A549 (cell line): ENCODE measurements at regions not wholly inside any gene's neighbourhood (a gene's known extent, or its start where the extent isn't known, plus 50 kb on each side); places are given as distances from the start of the nearest gene placed in this dataset.
A peak's percentile ranks its signal among the peaks of the same experiment; 100 is the strongest.

Experiments
- ATAC-seq, 2 experiments: fragments of 200-7000 bp in 1 of 2; fragments of >200 bp in 1 of 2; cut with Nextera tagmentation in 1 of 2; cut with Tn5 transposase in 1 of 2; 3 replicates each; pipeline versions ENCODE4 v1.8.0 to v1.9.1; 2018 to 2020; ENCODE audit warnings: mild to moderate bottlenecking in 1 of 2, moderate library complexity in 1 of 2
- CTCF ChIA-PET: fragments of 300-600 bp; sonication (Branson Sonifier 250); formaldehyde crosslinking; extraction: SDS; loops from one replicate; lab custom pipeline; 2021; ENCODE audit warnings: antibody characterized with exemption, inconsistent platforms; lab: Yijun Ruan, JAX
- POLR2A ChIA-PET: fragments of 350-600 bp; formaldehyde crosslinking; extraction: SDS; loops from one replicate; lab custom pipeline; 2021; ENCODE audit warnings: antibody characterized with exemption, inconsistent platforms; lab: Yijun Ruan, JAX
- DNase-seq, 2 experiments: peaks; one replicate each; pipeline versions ENCODE4 v3.0.0 to v3.0.0-alpha.2; 2011 to 2016; ENCODE audit warnings: low read depth in 1 of 2, low spot score in 1 of 2
- FAIRE-seq: peaks from 2 replicates; lab custom pipeline; 2011; peaks lifted over from hg19 to GRCh38; lab: Jason Lieb, UNC
- H3K27ac ChIP-seq, 2 experiments: fragments of >200 bp; sonication (Bioruptor Twin); formaldehyde crosslinking; 3 replicates each; pipeline ENCODE4 v1.5.1; 2016 to 2017
- H3K4me1 ChIP-seq: fragments of >200 bp; sonication (Bioruptor Twin); formaldehyde crosslinking; 3 replicates; pipeline ENCODE4 v1.6.1; 2016
- H3K4me2 ChIP-seq: fragments of >200 bp; sonication (Bioruptor Twin); formaldehyde crosslinking; 3 replicates; pipeline ENCODE4 v1.6.1; 2016
- H3K4me3 ChIP-seq: fragments of >200 bp; sonication (Bioruptor Twin); formaldehyde crosslinking; 3 replicates; pipeline ENCODE4 v1.5.1; 2016
- H3K9me3 ChIP-seq: fragments of >200 bp; sonication (Bioruptor Twin); formaldehyde crosslinking; 3 replicates; pipeline ENCODE4 v1.6.1; 2016
- BHLHE40 ChIP-seq: IDR thresholded peaks from 2 replicates; pipeline ENCODE4 v1.6.1; 2012; ENCODE audit warnings: low read depth, low read length, inconsistent platforms
- CEBPB ChIP-seq, 2 experiments: fragments of >200 bp in 1 of 2; sonication (Bioruptor Twin) in 1 of 2; formaldehyde crosslinking in 1 of 2; IDR thresholded peaks; 2 replicates each; pipeline ENCODE4 v1.6.1; 2012 to 2016
- CHD4 ChIP-seq: fragments of 200-600 bp; sonication (generic); IDR thresholded peaks from 2 replicates; pipeline ENCODE4 v1.6.1; 2016; ENCODE audit warnings: antibody characterized with exemption, mild to moderate bottlenecking, borderline replicate concordance
- E2F6 ChIP-seq: IDR thresholded peaks from 2 replicates; pipeline ENCODE4 v1.6.1; 2012; ENCODE audit warnings: low read depth, borderline replicate concordance
- EHF ChIP-seq: fragments of 250-450 bp; sonication (Bioruptor Pico); IDR thresholded peaks from 2 replicates; pipeline ENCODE4 v1.5.0; 2020; ENCODE audit warnings: mild to moderate bottlenecking
- EHMT2 ChIP-seq: fragments of 200-600 bp; sonication (generic); IDR thresholded peaks from 2 replicates; pipeline ENCODE4 v1.6.1; 2016; ENCODE audit warnings: antibody characterized with exemption, low read depth, mild to moderate bottlenecking, moderate library complexity
- ELK1 ChIP-seq: fragments of 150-350 bp; IDR thresholded peaks from 2 replicates; pipeline ENCODE4 v1.6.1; 2014; ENCODE audit warnings: low read depth, mild to moderate bottlenecking, low read length
- FOXS1 ChIP-seq: fragments of 250-450 bp; sonication (Bioruptor Pico); IDR thresholded peaks from 2 replicates; pipeline ENCODE4 v1.5.0; 2020; ENCODE audit warnings: mild to moderate bottlenecking, moderate library complexity
- GATA3 ChIP-seq: IDR thresholded peaks from 2 replicates; pipeline ENCODE4 v1.6.1; 2012; ENCODE audit warnings: borderline replicate concordance
- HDAC2 ChIP-seq: fragments of 200-600 bp; sonication (generic); IDR thresholded peaks from 2 replicates; pipeline ENCODE4 v1.6.1; 2016
- HMGXB4 ChIP-seq: fragments of 250-450 bp; sonication (Bioruptor Pico); IDR thresholded peaks from 2 replicates; pipeline ENCODE4 v1.5.0; 2021; ENCODE audit warnings: mild to moderate bottlenecking, moderate library complexity, borderline replicate concordance
- HOXB13 ChIP-seq: fragments of 250-450 bp; sonication (Bioruptor Pico); IDR thresholded peaks from 2 replicates; pipeline ENCODE4 v1.5.0; 2020; ENCODE audit warnings: low read depth, mild to moderate bottlenecking, moderate library complexity
- KDM5A ChIP-seq: fragments of 200-600 bp; sonication (generic); IDR thresholded peaks from 2 replicates; pipeline ENCODE4 v1.6.1; 2016; ENCODE audit warnings: antibody characterized with exemption, mild to moderate bottlenecking
- MYC ChIP-seq: IDR thresholded peaks from 2 replicates; pipeline ENCODE4 v1.6.1; 2012; ENCODE audit warnings: mild to moderate bottlenecking, inconsistent platforms, low read length, improper control_type of control experiment, borderline replicate concordance
- PHF8 ChIP-seq: fragments of 200-600 bp; sonication (generic); IDR thresholded peaks from 2 replicates; pipeline ENCODE4 v1.6.1; 2016; ENCODE audit warnings: low read depth, mild to moderate bottlenecking, antibody characterized with exemption, moderate library complexity, borderline replicate concordance
- RARB ChIP-seq: fragments of 250-450 bp; sonication (Bioruptor Pico); IDR thresholded peaks from 2 replicates; pipeline ENCODE4 v1.8.0; 2021; ENCODE audit warnings: mild to moderate bottlenecking, moderate library complexity
- SMC3 ChIP-seq: fragments of >200 bp; sonication (Bioruptor Twin); formaldehyde crosslinking; IDR thresholded peaks from 3 replicates; pipeline ENCODE4 v1.6.1; 2018; ENCODE audit warnings: inconsistent platforms
- TFCP2L1 ChIP-seq: fragments of 250-450 bp; sonication (Bioruptor Pico); IDR thresholded peaks from 2 replicates; pipeline ENCODE4 v1.5.0; 2021; ENCODE audit warnings: mild to moderate bottlenecking
- ZC3H11A ChIP-seq: fragments of 450-650 bp; IDR thresholded peaks from 2 replicates; pipeline ENCODE4 v1.6.1; 2014; ENCODE audit warnings: antibody characterized with exemption, mild to moderate bottlenecking
- ZNF302 ChIP-seq: fragments of 250-450 bp; sonication (Bioruptor Pico); IDR thresholded peaks from 2 replicates; pipeline ENCODE4 v1.9.0; 2021; ENCODE audit warnings: inconsistent platforms, mild to moderate bottlenecking, moderate library complexity
- WGBS: methylation state at CpG from one replicate; pipeline ENCODE4 v1.1.6; 2017; ENCODE audit errors: missing lambda C conversion rate; 5-methylcytosine and 5-hydroxymethylcytosine counted together

GRCh38 chr20:52824494-52825216 lies 147.5 kb upstream of the TSHZ2 start:
- ATAC-seq, result no peak
- 38% methylated on average over 13 of the region's 13 CpGs for WGBS

GRCh38 chr20:52823303-52823702 lies 148.9 kb upstream of the TSHZ2 start:
- ChIA-PET CTCF (interaction anchor here (1.0 kb wide), 1 partner anchor 9 kb away, joined by 3 read pairs; no protein-coding TSS in a partner anchor), POLR2A (no interaction called here)
- no peak overlapping the region for H3K4me3 ChIP-seq
- FAIRE-seq (no peak), ATAC-seq (no peak), DNase-seq (no peak)
- no peak for TF ChIP-seq CEBPB (IDR thresholded peaks at IDR 0.05)
- no peak for TF ChIP-seq BHLHE40
- TF ChIP-seq EHF (CRISPR knock-in tag), result no peak
- no peak for TF ChIP-seq TFCP2L1 (CRISPR knock-in tag)
- TF ChIP-seq GATA3, result no peak
- no peak for TF ChIP-seq MYC
- TF ChIP-seq SMC3, result no peak
- TF ChIP-seq PHF8, result no peak
- WGBS, result 2% methylated on average over 2 of the region's 2 CpGs
- no peak overlapping the region for H3K27ac ChIP-seq
- H3K4me1 ChIP-seq, result no peaks in the 10 kb centered on the region
- H3K9me3 ChIP-seq, result no peaks in the 10 kb centered on the region
- H3K4me2 ChIP-seq, result no peak overlapping the region

More at GRCh38 chr20:52824494-52825216, 147.5 kb upstream of the TSHZ2 start:
- no peaks in the 10 kb centered on the region for H3K4me1 ChIP-seq
- DNase-seq (no peak), FAIRE-seq (no peak)
- ChIA-PET CTCF (interaction anchor here (0.7 kb wide), 1 partner anchor 491 kb away, joined by 3 read pairs; no protein-coding TSS in a partner anchor), POLR2A (no interaction called here)
- no peaks in the 10 kb centered on the region for H3K9me3 ChIP-seq
- no peak overlapping the region for H3K4me3 ChIP-seq
- H3K27ac ChIP-seq, result no peak overlapping the region
- H3K4me2 ChIP-seq, result 0 out of 3 replicates have a peak overlapping the region, but pooled peaks have one; percentile 10
- TF ChIP-seq ELK1, result no peak
- no peak for TF ChIP-seq E2F6
- TF ChIP-seq, all 56 proteins: peak for 0

GRCh38 chr20:52820641-52821292 lies 151.4 kb upstream of the TSHZ2 start:
- Histone ChIP-seq H3K9me3 (no peaks in the 10 kb centered on the region), H3K4me1 (no peaks in the 10 kb centered on the region), H3K27ac (no peak overlapping the region), H3K4me2 (no peak overlapping the region), H3K4me3 (no peak overlapping the region)
- no peak for TF ChIP-seq KDM5A
- no peak for TF ChIP-seq EHMT2
- TF ChIP-seq HDAC2, result no peak
- no peak for TF ChIP-seq HMGXB4
- no peak for TF ChIP-seq RARB (CRISPR knock-in tag)
- TF ChIP-seq ZC3H11A, result no peak
- TF ChIP-seq FOXS1 (CRISPR knock-in tag), result no peak
- TF ChIP-seq HOXB13 (CRISPR knock-in tag), result no peak
- TF ChIP-seq ZNF302 (CRISPR knock-in tag), result no peak
- no peak for TF ChIP-seq ELK1
- TF ChIP-seq CHD4, result no peak
- FAIRE-seq (no peak), DNase-seq (no peak), ATAC-seq (no peak)
- 18% methylated on average over 9 of the region's 9 CpGs for WGBS
- CTCF ChIA-PET, result no interaction called here
- POLR2A ChIA-PET, result no interaction called here
